22Rv1 (cell line): ENCODE measurements at regions not wholly inside any gene's neighbourhood (a gene's known extent, or its start where the extent isn't known, plus 50 kb on each side); places are given as distances from the start of the nearest gene placed in this dataset.

Source experiments
- H3K27ac ChIP-seq: fragments of 450-650 bp; 2 replicates; pipeline ENCODE4 v1.5.1; 2017
- CTCF ChIP-seq: fragments of 450-650 bp; IDR thresholded peaks from 2 replicates; pipeline ENCODE4 v1.5.1; 2017; ENCODE audit warnings: mild to moderate bottlenecking
- ZFX ChIP-seq: fragments of 450-650 bp; IDR thresholded peaks from 2 replicates; pipeline ENCODE4 v1.6.1; 2017; ENCODE audit warnings: antibody characterized with exemption, borderline replicate concordance

- no peak for TF ChIP-seq ZFX
- no peak for TF ChIP-seq CTCF
- H3K27ac ChIP-seq, result no peak overlapping the region
These were observed 353.7 kb downstream of the INSC start for GRCh38 chr11:15468466-15468865.

- TF ChIP-seq CTCF (no peak), ZFX (no peak)
- H3K27ac ChIP-seq, result no peak overlapping the region
These were observed 356.5 kb downstream of the INSC start for GRCh38 chr11:15471048-15471894.

- TF ChIP-seq CTCF (no peak), ZFX (no peak)
- H3K27ac ChIP-seq, result no peak overlapping the region
These were observed 357.4 kb downstream of the INSC start for GRCh38 chr11:15471895-15472799.

- no peak overlapping the region for H3K27ac ChIP-seq
These were observed 359.5 kb downstream of the INSC start for GRCh38 chr11:15473954-15474837.

GRCh38 chr11:15476371-15476917 is 361.7 kb downstream of the INSC start:
- H3K27ac ChIP-seq, result no peak overlapping the region
- no peak for TF ChIP-seq ZFX
- no peak for TF ChIP-seq CTCF

More at GRCh38 chr11:15473954-15474837, 359.5 kb downstream of the INSC start:
- TF ChIP-seq ZFX (no peak), CTCF (no peak)

GRCh38 chr11:15481871-15482270 is 367.1 kb downstream of the INSC start:
- H3K27ac ChIP-seq, result no peak overlapping the region
- TF ChIP-seq ZFX (no peak), CTCF (no peak)
